WERI-Rb-1 (cell line): ENCODE measurements at regions not wholly inside any gene's neighbourhood (a gene's known extent, or its start where the extent isn't known, plus 50 kb on each side); places are given as distances from the start of the nearest gene placed in this dataset.

Experiments used
- DNase-seq: peaks from one replicate; pipeline ENCODE4 v3.0.0-alpha.2; 2020
- H3K27ac ChIP-seq: fragments of 250-450 bp; sonication (Bioruptor Pico); 2 replicates; pipeline ENCODE4 v1.5.1; 2020; ENCODE audit warnings: mild to moderate bottlenecking, moderate library complexity
- H3K27me3 ChIP-seq: fragments of 250-450 bp; sonication (Bioruptor Pico); 2 replicates; pipeline ENCODE4 v1.5.1; 2021; ENCODE audit warnings: mild to moderate bottlenecking, low read depth, moderate library complexity; ENCODE audit not compliant: insufficient read depth, severe bottlenecking
- H3K36me3 ChIP-seq: fragments of 250-450 bp; sonication (Bioruptor Pico); 2 replicates; pipeline ENCODE4 v1.5.1; 2020; ENCODE audit warnings: mild to moderate bottlenecking, moderate library complexity
- H3K4me3 ChIP-seq: 2 replicates; pipeline ENCODE4 v1.5.1; 2011; ENCODE audit warnings: low read depth, mild to moderate bottlenecking, control low read depth, low read length
- H3K9me3 ChIP-seq: fragments of 250-450 bp; sonication (Bioruptor Pico); 2 replicates; pipeline ENCODE4 v1.5.1; 2021; ENCODE audit warnings: mild to moderate bottlenecking, moderate library complexity; ENCODE audit not compliant: severe bottlenecking
- CTCF ChIP-seq: IDR thresholded peaks from 2 replicates; pipeline ENCODE4 v1.5.1; 2011; ENCODE audit warnings: low read depth, mild to moderate bottlenecking, control low read depth, inconsistent platforms, low read length

- DNase-seq = no peak
- Histone ChIP-seq H3K9me3 (no peaks in the 10 kb centered on the region), H3K4me3 (no peak overlapping the region), H3K27ac (no peak overlapping the region), H3K27me3 (peaks cover 12% of the 10 kb centered on the region), H3K36me3 (no peaks in the 10 kb centered on the region)
- no peak for TF ChIP-seq CTCF
These were observed 228.3 kb downstream of the MFSD1 start for GRCh38 chr3:159030138-159030670.

GRCh38 chr3:159030886-159031679 is 229.2 kb downstream of the MFSD1 start:
- Histone ChIP-seq H3K27me3 (peaks cover 12% of the 10 kb centered on the region), H3K9me3 (no peaks in the 10 kb centered on the region), H3K27ac (no peak overlapping the region), H3K4me3 (no peak overlapping the region), H3K36me3 (no peaks in the 10 kb centered on the region)
- TF ChIP-seq CTCF = no peak
- no peak for DNase-seq

GRCh38 chr3:159032311-159032710 is 230.5 kb downstream of the MFSD1 start:
- TF ChIP-seq CTCF = no peak
- Histone ChIP-seq H3K36me3 (no peaks in the 10 kb centered on the region), H3K4me3 (no peak overlapping the region), H3K27me3 (peaks cover 15% of the 10 kb centered on the region), H3K27ac (no peak overlapping the region), H3K9me3 (no peaks in the 10 kb centered on the region)
- no peak for DNase-seq

- no peak for DNase-seq
- Histone ChIP-seq H3K36me3 (no peaks in the 10 kb centered on the region), H3K27ac (no peak overlapping the region), H3K4me3 (no peak overlapping the region), H3K9me3 (no peaks in the 10 kb centered on the region), H3K27me3 (peaks cover 6% of the 10 kb centered on the region)
- no peak for TF ChIP-seq CTCF
These were observed 236.6 kb downstream of the MFSD1 start for GRCh38 chr3:159038405-159038804.

GRCh38 chr3:159039286-159039685 is 237.4 kb downstream of the MFSD1 start:
- no peak for TF ChIP-seq CTCF
- DNase-seq = no peak
- Histone ChIP-seq H3K9me3 (no peaks in the 10 kb centered on the region), H3K36me3 (no peaks in the 10 kb centered on the region), H3K4me3 (no peak overlapping the region), H3K27me3 (peaks cover 9% of the 10 kb centered on the region), H3K27ac (no peak overlapping the region)
